ENCODE measurements at regions not wholly inside any gene's neighbourhood (a gene's known extent, or its start where the extent isn't known, plus 50 kb on each side); places are given as distances from the start of the nearest gene placed in this dataset.

GRCh38 chr4:156103311-156103710 is 149.6 kb upstream of the CTSO start:
- Mint-ChIP-seq H3K4me1 (ENCODE audit: low read depth) (peaks cover 39% of the 10 kb centered on the region), H3K9me3 (ENCODE audit: low read depth) (no peaks in the 10 kb centered on the region)
- TF ChIP-seq CTCF (IDR thresholded peaks at IDR 0.05): no peak

GRCh38 chr4:156102411-156102810 is 148.7 kb upstream of the CTSO start:
- H3K9me3 Mint-ChIP-seq (ENCODE audit: low read depth): no peaks in the 10 kb centered on the region
- H3K4me3 Mint-ChIP-seq (ENCODE audit: unreplicated experiment): no peak overlapping the region
- H3K27me3 Mint-ChIP-seq (ENCODE audit: low read depth): no peaks in the 10 kb centered on the region
- no peak overlapping the region for H3K27ac Mint-ChIP-seq (ENCODE audit: unreplicated experiment)
- H3K36me3 Mint-ChIP-seq (ENCODE audit: low read depth): no peaks in the 10 kb centered on the region
- peaks cover 39% of the 10 kb centered on the region for H3K4me1 Mint-ChIP-seq (ENCODE audit: low read depth)
- no peak for DNase-seq (ENCODE audit: low spot score)
- no peak for TF ChIP-seq CTCF (IDR thresholded peaks at IDR 0.05)

More at GRCh38 chr4:156103311-156103710, 149.6 kb upstream of the CTSO start:
- no peak overlapping the region for H3K27ac Mint-ChIP-seq (ENCODE audit: unreplicated experiment)
- no peaks in the 10 kb centered on the region for H3K27me3 Mint-ChIP-seq (ENCODE audit: low read depth)
- H3K4me3 Mint-ChIP-seq (ENCODE audit: unreplicated experiment): no peak overlapping the region
- H3K36me3 Mint-ChIP-seq (ENCODE audit: low read depth): no peaks in the 10 kb centered on the region
- DNase-seq (ENCODE audit: low spot score): no peak

- Mint-ChIP-seq H3K4me1 (ENCODE audit: low read depth) (peaks cover 39% of the 10 kb centered on the region), H3K27me3 (ENCODE audit: low read depth) (no peaks in the 10 kb centered on the region), H3K27ac (ENCODE audit: unreplicated experiment) (peak overlapping the region; percentile 14), H3K4me3 (ENCODE audit: unreplicated experiment) (no peak overlapping the region), H3K9me3 (ENCODE audit: low read depth) (no peaks in the 10 kb centered on the region), H3K36me3 (ENCODE audit: low read depth) (no peaks in the 10 kb centered on the region)
- no peak for TF ChIP-seq CTCF (IDR thresholded peaks at IDR 0.05)
- DNase-seq (ENCODE audit: low spot score): no peak
Observed at GRCh38 chr4:156101571-156101970, 147.9 kb upstream of the CTSO start.

- H3K9me3 Mint-ChIP-seq (ENCODE audit: low read depth): no peaks in the 10 kb centered on the region
- DNase-seq (ENCODE audit: low spot score): no peak
- peak overlapping the region; percentile 33 for H3K27ac Mint-ChIP-seq (ENCODE audit: unreplicated experiment)
- H3K4me1 Mint-ChIP-seq (ENCODE audit: low read depth): peaks cover 39% of the 10 kb centered on the region
- no peaks in the 10 kb centered on the region for H3K36me3 Mint-ChIP-seq (ENCODE audit: low read depth)
- no peaks in the 10 kb centered on the region for H3K27me3 Mint-ChIP-seq (ENCODE audit: low read depth)
- no peak overlapping the region for H3K4me3 Mint-ChIP-seq (ENCODE audit: unreplicated experiment)
- TF ChIP-seq CTCF (IDR thresholded peaks at IDR 0.05): no peak
Observed at GRCh38 chr4:156100651-156101050, 147.0 kb upstream of the CTSO start.

- no peak overlapping the region for H3K27ac Mint-ChIP-seq (ENCODE audit: unreplicated experiment)
- H3K27me3 Mint-ChIP-seq (ENCODE audit: low read depth): no peaks in the 10 kb centered on the region
- DNase-seq (ENCODE audit: low spot score): no peak
- H3K9me3 Mint-ChIP-seq (ENCODE audit: low read depth): no peaks in the 10 kb centered on the region
- H3K4me1 Mint-ChIP-seq (ENCODE audit: low read depth): peaks cover 39% of the 10 kb centered on the region
- no peak overlapping the region for H3K4me3 Mint-ChIP-seq (ENCODE audit: unreplicated experiment)
- no peaks in the 10 kb centered on the region for H3K36me3 Mint-ChIP-seq (ENCODE audit: low read depth)
- TF ChIP-seq CTCF (IDR thresholded peaks at IDR 0.05): no peak
Observed at GRCh38 chr4:156098805-156099204, 145.1 kb upstream of the CTSO start.
